ENCODE measurements at regions not wholly inside any gene's neighbourhood (a gene's known extent, or its start where the extent isn't known, plus 50 kb on each side); places are given as distances from the start of the nearest gene placed in this dataset.
"Not testable (repeated sequence)": the region's sequence is repeated elsewhere in the genome, so short reads cannot be mapped to it uniquely, and the experiment has no call there.

- Histone ChIP-seq H3K27me3 (ENCODE audit: control insufficient read depth, insufficient read depth, low read length) (no peaks in the 10 kb centered on the region), H3K36me3 (ENCODE audit: control insufficient read depth, insufficient read depth, low read length) (no peaks in the 10 kb centered on the region), H3K4me3 (ENCODE audit: low read depth, low read length) (no peak overlapping the region)
- DNase-seq (ENCODE audit: low read depth): no peak
- TF ChIP-seq CTCF (IDR thresholded peaks at IDR 0.05; ENCODE audit: insufficient read depth, low read length, poor library complexity, severe bottlenecking): no peak
Measured at GRCh38 chr11:101707477-101707876, 123.7 kb upstream of the TRPC6 start.

- no peak for TF ChIP-seq CTCF (IDR thresholded peaks at IDR 0.05; ENCODE audit: insufficient read depth, low read length, poor library complexity, severe bottlenecking)
- peak; percentile 21 for DNase-seq (ENCODE audit: low read depth)
- H3K4me3 ChIP-seq (ENCODE audit: low read depth, low read length): no peak overlapping the region
- H3K27me3 ChIP-seq (ENCODE audit: control insufficient read depth, insufficient read depth, low read length): no peaks in the 10 kb centered on the region
- no peaks in the 10 kb centered on the region for H3K36me3 ChIP-seq (ENCODE audit: control insufficient read depth, insufficient read depth, low read length)
Measured at GRCh38 chr11:101706541-101706940, 122.7 kb upstream of the TRPC6 start.

- no peak for DNase-seq (ENCODE audit: low read depth)
- Histone ChIP-seq H3K4me3 (ENCODE audit: low read depth, low read length) (no peak overlapping the region), H3K36me3 (ENCODE audit: control insufficient read depth, insufficient read depth, low read length) (no peaks in the 10 kb centered on the region), H3K27me3 (ENCODE audit: control insufficient read depth, insufficient read depth, low read length) (no peaks in the 10 kb centered on the region)
- TF ChIP-seq CTCF (IDR thresholded peaks at IDR 0.05; ENCODE audit: insufficient read depth, low read length, poor library complexity, severe bottlenecking): no peak
Measured at GRCh38 chr11:101705972-101706371, 122.2 kb upstream of the TRPC6 start.

GRCh38 chr11:101694869-101695268 is 111.1 kb upstream of the TRPC6 start:
- DNase-seq (ENCODE audit: low read depth); H3K4me3 ChIP-seq (ENCODE audit: low read depth, low read length); H3K36me3 ChIP-seq (ENCODE audit: control insufficient read depth, insufficient read depth, low read length); H3K27me3 ChIP-seq (ENCODE audit: control insufficient read depth, insufficient read depth, low read length): not testable (repeated sequence)

GRCh38 chr11:101692980-101693379 is 109.2 kb upstream of the TRPC6 start:
- no peaks in the 10 kb centered on the region for H3K36me3 ChIP-seq (ENCODE audit: control insufficient read depth, insufficient read depth, low read length)
- no peak for DNase-seq (ENCODE audit: low read depth)
- no peak for TF ChIP-seq CTCF (IDR thresholded peaks at IDR 0.05; ENCODE audit: insufficient read depth, low read length, poor library complexity, severe bottlenecking)
- no peaks in the 10 kb centered on the region for H3K27me3 ChIP-seq (ENCODE audit: control insufficient read depth, insufficient read depth, low read length)
- H3K4me3 ChIP-seq (ENCODE audit: low read depth, low read length): no peak overlapping the region

- H3K36me3 ChIP-seq (ENCODE audit: control insufficient read depth, insufficient read depth, low read length): no peaks in the 10 kb centered on the region
- no peaks in the 10 kb centered on the region for H3K27me3 ChIP-seq (ENCODE audit: control insufficient read depth, insufficient read depth, low read length)
- TF ChIP-seq CTCF (IDR thresholded peaks at IDR 0.05; ENCODE audit: insufficient read depth, low read length, poor library complexity, severe bottlenecking): no peak
- peak; percentile 50 for DNase-seq (ENCODE audit: low read depth)
- no peak overlapping the region for H3K4me3 ChIP-seq (ENCODE audit: low read depth, low read length)
Measured at GRCh38 chr11:101686514-101686913, 102.7 kb upstream of the TRPC6 start.
